ENCODE measurements at regions not wholly inside any gene's neighbourhood (a gene's known extent, or its start where the extent isn't known, plus 50 kb on each side); places are given as distances from the start of the nearest gene placed in this dataset.
"Not testable (repeated sequence)": the region's sequence is repeated elsewhere in the genome, so short reads cannot be mapped to it uniquely, and the experiment has no call there.

GRCh38 chr16:22648941-22649340 lies 138.2 kb downstream of the NPIPB5 start:
- no peak overlapping the region for H3K9ac ChIP-seq (ENCODE audit: low read depth in 1 of 2, low read length in 2 of 2)
- H3K9me3 ChIP-seq (ENCODE audit: control insufficient read depth in 1 of 2, low read length in 2 of 2): no peaks in the 10 kb centered on the region
- no peak overlapping the region for H3K4me3 ChIP-seq (ENCODE audit: low read depth in 1 of 2, low read length in 2 of 2)
- H3K27ac ChIP-seq (ENCODE audit: low read depth, low read length): no peak overlapping the region
- peaks cover 9 to 13% of the 10 kb centered on the region in 2 donors for H3K27me3 ChIP-seq (ENCODE audit: control insufficient read depth in 1 of 2, insufficient read depth in 2 of 2, low read length in 2 of 2)
- H3K36me3 ChIP-seq (ENCODE audit: control insufficient read depth in 1 of 2, insufficient read depth in 2 of 2, low read length in 2 of 2): no peaks in the 10 kb centered on the region
- no peaks in the 10 kb centered on the region for H3K4me1 ChIP-seq (ENCODE audit: control insufficient read depth in 1 of 2, insufficient read depth in 2 of 2, low read length in 2 of 2)

- H3K27me3 ChIP-seq (ENCODE audit: control insufficient read depth in 1 of 2, insufficient read depth in 2 of 2, low read length in 2 of 2): peaks cover 7 to 12% of the 10 kb centered on the region in 2 donors
- not testable (repeated sequence) for H3K36me3 ChIP-seq (ENCODE audit: control insufficient read depth in 1 of 2, insufficient read depth in 2 of 2, low read length in 2 of 2); H3K9ac ChIP-seq (ENCODE audit: low read depth in 1 of 2, low read length in 2 of 2); H3K4me3 ChIP-seq (ENCODE audit: low read depth in 1 of 2, low read length in 2 of 2); H3K9me3 ChIP-seq (ENCODE audit: control insufficient read depth in 1 of 2, low read length in 2 of 2); H3K27ac ChIP-seq (ENCODE audit: low read depth, low read length); H3K4me1 ChIP-seq (ENCODE audit: control insufficient read depth in 1 of 2, insufficient read depth in 2 of 2, low read length in 2 of 2)
Measured at GRCh38 chr16:22651111-22651817, 140.6 kb downstream of the NPIPB5 start.

GRCh38 chr16:22652463-22652845 lies 141.8 kb downstream of the NPIPB5 start:
- Histone ChIP-seq H3K27me3 (ENCODE audit: control insufficient read depth in 1 of 2, insufficient read depth in 2 of 2, low read length in 2 of 2) (peaks cover 5% of the 10 kb centered on the region in 2 donors), H3K27ac (ENCODE audit: low read depth, low read length) (no peak overlapping the region), H3K4me3 (ENCODE audit: low read depth in 1 of 2, low read length in 2 of 2) (no peak overlapping the region), H3K9me3 (ENCODE audit: control insufficient read depth in 1 of 2, low read length in 2 of 2) (no peaks in the 10 kb centered on the region), H3K9ac (ENCODE audit: low read depth in 1 of 2, low read length in 2 of 2) (no peak overlapping the region), H3K36me3 (ENCODE audit: control insufficient read depth in 1 of 2, insufficient read depth in 2 of 2, low read length in 2 of 2) (no peaks in the 10 kb centered on the region), H3K4me1 (ENCODE audit: control insufficient read depth in 1 of 2, insufficient read depth in 2 of 2, low read length in 2 of 2) (no peaks in the 10 kb centered on the region)

- Histone ChIP-seq H3K4me1 (ENCODE audit: control insufficient read depth in 1 of 2, insufficient read depth in 2 of 2, low read length in 2 of 2) (no peaks in the 10 kb centered on the region), H3K4me3 (ENCODE audit: low read depth in 1 of 2, low read length in 2 of 2) (no peak overlapping the region), H3K36me3 (ENCODE audit: control insufficient read depth in 1 of 2, insufficient read depth in 2 of 2, low read length in 2 of 2) (no peaks in the 10 kb centered on the region), H3K9ac (ENCODE audit: low read depth in 1 of 2, low read length in 2 of 2) (no peak overlapping the region), H3K27ac (ENCODE audit: low read depth, low read length) (no peak overlapping the region), H3K9me3 (ENCODE audit: control insufficient read depth in 1 of 2, low read length in 2 of 2) (no peaks in the 10 kb centered on the region), H3K27me3 (ENCODE audit: control insufficient read depth in 1 of 2, insufficient read depth in 2 of 2, low read length in 2 of 2) (peaks cover 0 to 5% of the 10 kb centered on the region in 2 donors)
Measured at GRCh38 chr16:22653876-22654275, 143.2 kb downstream of the NPIPB5 start.

- not testable (repeated sequence) for H3K9ac ChIP-seq (ENCODE audit: low read depth in 1 of 2, low read length in 2 of 2); H3K4me3 ChIP-seq (ENCODE audit: low read depth in 1 of 2, low read length in 2 of 2); H3K9me3 ChIP-seq (ENCODE audit: control insufficient read depth in 1 of 2, low read length in 2 of 2); H3K4me1 ChIP-seq (ENCODE audit: control insufficient read depth in 1 of 2, insufficient read depth in 2 of 2, low read length in 2 of 2); H3K27me3 ChIP-seq (ENCODE audit: control insufficient read depth in 1 of 2, insufficient read depth in 2 of 2, low read length in 2 of 2); H3K27ac ChIP-seq (ENCODE audit: low read depth, low read length); H3K36me3 ChIP-seq (ENCODE audit: control insufficient read depth in 1 of 2, insufficient read depth in 2 of 2, low read length in 2 of 2)
Measured at GRCh38 chr16:22656573-22656972, 145.9 kb downstream of the NPIPB5 start.

GRCh38 chr16:22659933-22660332 lies 149.2 kb downstream of the NPIPB5 start:
- Histone ChIP-seq H3K4me3 (ENCODE audit: low read depth in 1 of 2, low read length in 2 of 2) (no peak overlapping the region), H3K27ac (ENCODE audit: low read depth, low read length) (no peak overlapping the region), H3K36me3 (ENCODE audit: control insufficient read depth in 1 of 2, insufficient read depth in 2 of 2, low read length in 2 of 2) (no peaks in the 10 kb centered on the region)

GRCh38 chr16:22660441-22661160 lies 149.9 kb downstream of the NPIPB5 start:
- H3K27me3 ChIP-seq (ENCODE audit: control insufficient read depth in 1 of 2, insufficient read depth in 2 of 2, low read length in 2 of 2): peaks cover 0 to 8% of the 10 kb centered on the region in 2 donors
- no peaks in the 10 kb centered on the region for H3K9me3 ChIP-seq (ENCODE audit: control insufficient read depth in 1 of 2, low read length in 2 of 2)
- H3K4me3 ChIP-seq (ENCODE audit: low read depth in 1 of 2, low read length in 2 of 2): no peak overlapping the region
- no peak overlapping the region for H3K27ac ChIP-seq (ENCODE audit: low read depth, low read length)
- no peak overlapping the region for H3K9ac ChIP-seq (ENCODE audit: low read depth in 1 of 2, low read length in 2 of 2)
- no peaks in the 10 kb centered on the region for H3K36me3 ChIP-seq (ENCODE audit: control insufficient read depth in 1 of 2, insufficient read depth in 2 of 2, low read length in 2 of 2)
- no peaks in the 10 kb centered on the region for H3K4me1 ChIP-seq (ENCODE audit: control insufficient read depth in 1 of 2, insufficient read depth in 2 of 2, low read length in 2 of 2)

More at GRCh38 chr16:22659933-22660332, 149.2 kb downstream of the NPIPB5 start:
- no peaks in the 10 kb centered on the region for H3K4me1 ChIP-seq (ENCODE audit: control insufficient read depth in 1 of 2, insufficient read depth in 2 of 2, low read length in 2 of 2)
- H3K27me3 ChIP-seq (ENCODE audit: control insufficient read depth in 1 of 2, insufficient read depth in 2 of 2, low read length in 2 of 2): peaks cover 0 to 10% of the 10 kb centered on the region in 2 donors
- H3K9ac ChIP-seq (ENCODE audit: low read depth in 1 of 2, low read length in 2 of 2): no peak overlapping the region
- H3K9me3 ChIP-seq (ENCODE audit: control insufficient read depth in 1 of 2, low read length in 2 of 2): no peaks in the 10 kb centered on the region

- Histone ChIP-seq H3K36me3 (ENCODE audit: control insufficient read depth in 1 of 2, insufficient read depth in 2 of 2, low read length in 2 of 2) (no peaks in the 10 kb centered on the region), H3K9ac (ENCODE audit: low read depth in 1 of 2, low read length in 2 of 2) (no peak overlapping the region), H3K4me1 (ENCODE audit: control insufficient read depth in 1 of 2, insufficient read depth in 2 of 2, low read length in 2 of 2) (no peaks in the 10 kb centered on the region), H3K4me3 (ENCODE audit: low read depth in 1 of 2, low read length in 2 of 2) (no peak overlapping the region), H3K27me3 (ENCODE audit: control insufficient read depth in 1 of 2, insufficient read depth in 2 of 2, low read length in 2 of 2) (peaks cover 0 to 8% of the 10 kb centered on the region in 2 donors), H3K9me3 (ENCODE audit: control insufficient read depth in 1 of 2, low read length in 2 of 2) (no peaks in the 10 kb centered on the region), H3K27ac (ENCODE audit: low read depth, low read length) (no peak overlapping the region)
Measured at GRCh38 chr16:22661161-22661647, 150.5 kb downstream of the NPIPB5 start.

- not testable (repeated sequence) for H3K4me3 ChIP-seq (ENCODE audit: low read depth in 1 of 2, low read length in 2 of 2); H3K27me3 ChIP-seq (ENCODE audit: control insufficient read depth in 1 of 2, insufficient read depth in 2 of 2, low read length in 2 of 2); H3K27ac ChIP-seq (ENCODE audit: low read depth, low read length)
Measured at GRCh38 chr16:22662958-22663357, 151.0 kb upstream of the HS3ST2 start.

GRCh38 chr16:22663389-22664064 lies 150.4 kb upstream of the HS3ST2 start:
- Histone ChIP-seq H3K9ac (ENCODE audit: low read depth in 1 of 2, low read length in 2 of 2) (no peak overlapping the region), H3K9me3 (ENCODE audit: control insufficient read depth in 1 of 2, low read length in 2 of 2) (no peaks in the 10 kb centered on the region), H3K4me1 (ENCODE audit: control insufficient read depth in 1 of 2, insufficient read depth in 2 of 2, low read length in 2 of 2) (no peaks in the 10 kb centered on the region), H3K27ac (ENCODE audit: low read depth, low read length) (no peak overlapping the region), H3K27me3 (ENCODE audit: control insufficient read depth in 1 of 2, insufficient read depth in 2 of 2, low read length in 2 of 2) (peaks cover 0 to 8% of the 10 kb centered on the region in 2 donors), H3K36me3 (ENCODE audit: control insufficient read depth in 1 of 2, insufficient read depth in 2 of 2, low read length in 2 of 2) (no peaks in the 10 kb centered on the region), H3K4me3 (ENCODE audit: low read depth in 1 of 2, low read length in 2 of 2) (no peak overlapping the region)

More at GRCh38 chr16:22662958-22663357, 151.0 kb upstream of the HS3ST2 start:
- H3K9ac ChIP-seq (ENCODE audit: low read depth in 1 of 2, low read length in 2 of 2); H3K4me1 ChIP-seq (ENCODE audit: control insufficient read depth in 1 of 2, insufficient read depth in 2 of 2, low read length in 2 of 2); H3K9me3 ChIP-seq (ENCODE audit: control insufficient read depth in 1 of 2, low read length in 2 of 2); H3K36me3 ChIP-seq (ENCODE audit: control insufficient read depth in 1 of 2, insufficient read depth in 2 of 2, low read length in 2 of 2): not testable (repeated sequence)

Measured in duodenal mucosa (tissue), 2 donors.